Osteocyte (in vitro differentiated cells): ENCODE measurements at regions not wholly inside any gene's neighbourhood (a gene's known extent, or its start where the extent isn't known, plus 50 kb on each side); places are given as distances from the start of the nearest gene placed in this dataset.

Experiments
- DNase-seq: peaks from one replicate; pipeline ENCODE4 v3.0.0; 2021; ENCODE audit warnings: mixed read lengths; ENCODE audit not compliant: unreplicated experiment; ENCODE audit errors: extremely low spot score
- H3K27ac Mint-ChIP-seq: one replicate; pipeline ENCODE4 v1.8.0; 2021; ENCODE audit warnings: mild to moderate bottlenecking, mixed read lengths; ENCODE audit not compliant: unreplicated experiment
- H3K27me3 Mint-ChIP-seq: one replicate; pipeline ENCODE4 v1.8.0; 2021; ENCODE audit warnings: mixed read lengths; ENCODE audit not compliant: unreplicated experiment
- H3K36me3 Mint-ChIP-seq: one replicate; pipeline ENCODE4 v1.8.0; 2021; ENCODE audit warnings: mixed read lengths; ENCODE audit not compliant: unreplicated experiment
- H3K4me1 Mint-ChIP-seq: one replicate; pipeline ENCODE4 v1.8.0; 2021; ENCODE audit warnings: mixed read lengths; ENCODE audit not compliant: unreplicated experiment
- H3K4me3 Mint-ChIP-seq: one replicate; pipeline ENCODE4 v1.8.0; 2021; ENCODE audit warnings: mild to moderate bottlenecking, moderate library complexity, mixed read lengths; ENCODE audit not compliant: unreplicated experiment
- H3K9me3 Mint-ChIP-seq: one replicate; pipeline ENCODE4 v1.8.0; 2021; ENCODE audit warnings: mixed read lengths; ENCODE audit not compliant: unreplicated experiment
- TF ChIP-seq, protein P1 (sequence below): fragments of 200-600 bp; sonication (generic); IDR thresholded peaks from 2 replicates; pipeline ENCODE4 v1.5.0; 2021; ENCODE audit warnings: antibody characterized with exemption, mild to moderate bottlenecking, moderate library complexity

- Mint-ChIP-seq H3K27ac (no peak overlapping the region), H3K9me3 (peaks cover 7% of the 10 kb centered on the region), H3K4me1 (peaks cover 19% of the 10 kb centered on the region), H3K4me3 (no peak overlapping the region), H3K27me3 (no peaks in the 10 kb centered on the region), H3K36me3 (peaks cover 2% of the 10 kb centered on the region)
- DNase-seq = no peak
- TF ChIP-seq, protein P1, sequence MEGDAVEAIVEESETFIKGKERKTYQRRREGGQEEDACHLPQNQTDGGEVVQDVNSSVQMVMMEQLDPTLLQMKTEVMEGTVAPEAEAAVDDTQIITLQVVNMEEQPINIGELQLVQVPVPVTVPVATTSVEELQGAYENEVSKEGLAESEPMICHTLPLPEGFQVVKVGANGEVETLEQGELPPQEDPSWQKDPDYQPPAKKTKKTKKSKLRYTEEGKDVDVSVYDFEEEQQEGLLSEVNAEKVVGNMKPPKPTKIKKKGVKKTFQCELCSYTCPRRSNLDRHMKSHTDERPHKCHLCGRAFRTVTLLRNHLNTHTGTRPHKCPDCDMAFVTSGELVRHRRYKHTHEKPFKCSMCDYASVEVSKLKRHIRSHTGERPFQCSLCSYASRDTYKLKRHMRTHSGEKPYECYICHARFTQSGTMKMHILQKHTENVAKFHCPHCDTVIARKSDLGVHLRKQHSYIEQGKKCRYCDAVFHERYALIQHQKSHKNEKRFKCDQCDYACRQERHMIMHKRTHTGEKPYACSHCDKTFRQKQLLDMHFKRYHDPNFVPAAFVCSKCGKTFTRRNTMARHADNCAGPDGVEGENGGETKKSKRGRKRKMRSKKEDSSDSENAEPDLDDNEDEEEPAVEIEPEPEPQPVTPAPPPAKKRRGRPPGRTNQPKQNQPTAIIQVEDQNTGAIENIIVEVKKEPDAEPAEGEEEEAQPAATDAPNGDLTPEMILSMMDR = no peak
These were observed 92.3 kb upstream of the TLL1 start for GRCh38 chr4:165780735-165781134.

- no peak overlapping the region for H3K4me3 Mint-ChIP-seq
- no peak for DNase-seq
- H3K27ac Mint-ChIP-seq = no peak overlapping the region
- H3K27me3 Mint-ChIP-seq = no peaks in the 10 kb centered on the region
- H3K4me1 Mint-ChIP-seq = peaks cover 22% of the 10 kb centered on the region
- no peaks in the 10 kb centered on the region for H3K9me3 Mint-ChIP-seq
- TF ChIP-seq, protein P1 = no peak
- no peaks in the 10 kb centered on the region for H3K36me3 Mint-ChIP-seq
These were observed 90.4 kb upstream of the TLL1 start for GRCh38 chr4:165782623-165783022.

DNA sequence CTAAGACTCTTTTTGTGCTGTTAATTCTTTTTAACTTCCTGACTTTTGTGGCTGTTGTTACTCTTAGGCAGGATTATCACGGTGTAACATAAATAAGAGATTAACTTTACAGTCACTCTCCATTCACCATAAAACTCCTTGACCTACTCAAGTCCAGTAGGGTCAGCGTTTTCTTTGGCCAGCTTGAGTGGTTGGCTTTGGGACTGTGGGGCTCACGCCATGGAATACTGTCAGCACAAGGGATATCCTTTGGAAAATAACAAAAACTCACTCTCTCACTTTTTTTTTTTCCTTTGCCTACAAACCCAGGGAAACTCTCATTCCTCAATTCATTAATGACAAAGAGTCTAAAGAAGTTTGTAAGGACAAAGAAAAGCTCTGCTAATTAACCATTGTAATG is 89.4 kb upstream of the TLL1 start:
- Mint-ChIP-seq H3K27me3 (no peaks in the 10 kb centered on the region), H3K27ac (no peak overlapping the region), H3K9me3 (no peaks in the 10 kb centered on the region), H3K4me3 (no peak overlapping the region), H3K36me3 (no peaks in the 10 kb centered on the region), H3K4me1 (peaks cover 22% of the 10 kb centered on the region)
- DNase-seq = no peak
- TF ChIP-seq, protein P1 = no peak

- Mint-ChIP-seq H3K36me3 (no peaks in the 10 kb centered on the region), H3K4me1 (peaks cover 22% of the 10 kb centered on the region), H3K27ac (no peak overlapping the region), H3K9me3 (no peaks in the 10 kb centered on the region), H3K4me3 (no peak overlapping the region), H3K27me3 (no peaks in the 10 kb centered on the region)
- no peak for DNase-seq
- TF ChIP-seq, protein P1 = no peak
These were observed 88.4 kb upstream of the TLL1 start for GRCh38 chr4:165784672-165785071.

DNA sequence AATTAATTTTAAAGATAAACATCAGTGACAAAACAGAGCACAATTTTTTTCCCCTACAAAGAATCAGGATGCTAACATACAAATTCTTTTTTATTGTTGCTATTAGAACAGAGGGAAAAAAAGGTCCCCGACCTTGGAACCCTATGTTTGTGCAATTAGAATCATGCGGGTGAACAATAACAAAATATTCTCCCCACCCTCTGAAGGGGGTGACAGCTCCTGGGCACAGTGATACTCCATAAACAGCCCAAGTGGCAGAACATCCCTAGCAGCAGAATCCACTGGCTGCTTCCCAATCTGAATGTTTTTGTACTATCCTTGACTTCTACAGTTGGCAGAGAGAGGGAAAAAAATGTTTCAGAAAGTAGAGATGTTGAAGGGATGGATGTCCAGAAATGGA is 87.7 kb upstream of the TLL1 start:
- Mint-ChIP-seq H3K9me3 (no peaks in the 10 kb centered on the region), H3K4me1 (peaks cover 21% of the 10 kb centered on the region), H3K27me3 (no peaks in the 10 kb centered on the region), H3K27ac (no peak overlapping the region), H3K4me3 (no peak overlapping the region), H3K36me3 (no peaks in the 10 kb centered on the region)
- no peak for DNase-seq
- TF ChIP-seq, protein P1 = no peak
